Uterus (tissue), 2 donors: ENCODE measurements at regions not wholly inside any gene's neighbourhood (a gene's known extent, or its start where the extent isn't known, plus 50 kb on each side); places are given as distances from the start of the nearest gene placed in this dataset.

ENCODE experiments used
- POLR2A ChIP-seq, 2 donors: fragments of 450-650 bp; IDR thresholded peaks; one replicate each; pipeline ENCODE4 v1.6.1; 2016; ENCODE audit warnings: antibody characterized with exemption in 2 of 2, mild to moderate bottlenecking in 1 of 2, moderate library complexity in 1 of 2
- TF ChIP-seq, protein P1 (sequence below), 4 experiments: fragments of 200-600 bp in 2 of 4; fragments of 450-650 bp in 2 of 4; sonication (generic) in 2 of 4; IDR thresholded peaks; one replicate each; pipeline ENCODE4 v1.5.1; 2016 to 2019; ENCODE audit warnings: antibody characterized with exemption in 4 of 4, mild to moderate bottlenecking in 2 of 4, moderate library complexity in 1 of 4

DNA sequence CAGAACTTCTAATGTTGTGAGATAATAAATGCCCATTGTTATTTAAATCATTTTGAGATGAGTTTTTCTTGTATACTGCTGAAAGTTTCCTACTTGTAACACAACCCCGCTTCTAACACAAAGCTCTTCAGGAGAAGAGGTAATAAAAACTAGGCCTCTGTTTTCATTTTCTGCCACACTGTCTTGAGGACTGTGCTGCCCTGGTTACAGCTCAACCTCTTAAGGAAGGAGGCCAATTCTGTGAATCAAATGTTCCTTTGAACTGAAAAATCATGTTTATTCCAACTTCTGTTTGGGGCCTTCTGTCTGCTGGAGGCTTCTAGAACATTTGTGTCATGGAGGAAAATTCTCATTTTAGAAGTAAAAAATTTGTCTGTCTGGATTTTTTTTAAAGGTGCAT is 100.3 kb downstream of the LRIG3 start:
- TF ChIP-seq, protein P1, sequence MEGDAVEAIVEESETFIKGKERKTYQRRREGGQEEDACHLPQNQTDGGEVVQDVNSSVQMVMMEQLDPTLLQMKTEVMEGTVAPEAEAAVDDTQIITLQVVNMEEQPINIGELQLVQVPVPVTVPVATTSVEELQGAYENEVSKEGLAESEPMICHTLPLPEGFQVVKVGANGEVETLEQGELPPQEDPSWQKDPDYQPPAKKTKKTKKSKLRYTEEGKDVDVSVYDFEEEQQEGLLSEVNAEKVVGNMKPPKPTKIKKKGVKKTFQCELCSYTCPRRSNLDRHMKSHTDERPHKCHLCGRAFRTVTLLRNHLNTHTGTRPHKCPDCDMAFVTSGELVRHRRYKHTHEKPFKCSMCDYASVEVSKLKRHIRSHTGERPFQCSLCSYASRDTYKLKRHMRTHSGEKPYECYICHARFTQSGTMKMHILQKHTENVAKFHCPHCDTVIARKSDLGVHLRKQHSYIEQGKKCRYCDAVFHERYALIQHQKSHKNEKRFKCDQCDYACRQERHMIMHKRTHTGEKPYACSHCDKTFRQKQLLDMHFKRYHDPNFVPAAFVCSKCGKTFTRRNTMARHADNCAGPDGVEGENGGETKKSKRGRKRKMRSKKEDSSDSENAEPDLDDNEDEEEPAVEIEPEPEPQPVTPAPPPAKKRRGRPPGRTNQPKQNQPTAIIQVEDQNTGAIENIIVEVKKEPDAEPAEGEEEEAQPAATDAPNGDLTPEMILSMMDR (IDR thresholded peaks at IDR 0.05): no peak
- TF ChIP-seq POLR2A (IDR thresholded peaks at IDR 0.05): no peak
